HEK293 (cell line): ENCODE measurements at regions not wholly inside any gene's neighbourhood (a gene's known extent, or its start where the extent isn't known, plus 50 kb on each side); places are given as distances from the start of the nearest gene placed in this dataset.

Experiments used
- CTCF ChIA-PET: fragments of 350-600 bp; formaldehyde crosslinking; extraction: SDS; loops from one replicate; lab custom pipeline; 2021; ENCODE audit warnings: antibody characterized with exemption; lab: Yijun Ruan, JAX
- POLR2A ChIA-PET: fragments of 300-600 bp; formaldehyde crosslinking; extraction: SDS; loops from one replicate; lab custom pipeline; 2020; ENCODE audit warnings: antibody characterized with exemption, inconsistent platforms; lab: Yijun Ruan, JAX
- H3K27ac ChIP-seq: fragments of 200-500 bp; sonication (Bioruptor generic); 2 replicates; pipeline ENCODE4 v1.5.1; 2014; ENCODE audit warnings: low read depth, low read length, control low read depth, inconsistent platforms; ENCODE audit errors: extremely low read depth
- H3K36me3 ChIP-seq, 2 experiments: fragments of 200-500 bp in 1 of 2; sonication (Bioruptor generic) in 1 of 2; 1 replicate in 1 of 2; 2 replicates in 1 of 2; pipeline ENCODE4 v1.5.1; 2014 to 2017; ENCODE audit warnings: inconsistent platforms in 2 of 2, low read length in 2 of 2; ENCODE audit not compliant: control insufficient read depth in 2 of 2, insufficient read depth in 1 of 2
- H3K4me1 ChIP-seq: fragments of 200-500 bp; sonication (Bioruptor generic); 2 replicates; pipeline ENCODE4 v1.5.1; 2014; ENCODE audit warnings: mild to moderate bottlenecking, low read length, inconsistent platforms; ENCODE audit not compliant: control insufficient read depth, insufficient read depth
- H3K4me3 ChIP-seq: 2 replicates; pipeline ENCODE4 v1.5.1; 2011; ENCODE audit warnings: low read depth, mild to moderate bottlenecking, control low read depth, low read length, moderate library complexity
- H3K9me3 ChIP-seq: fragments of 200-500 bp; sonication (Bioruptor generic); 2 replicates; pipeline ENCODE4 v1.5.1; 2014; ENCODE audit warnings: low read depth, low read length, inconsistent platforms; ENCODE audit not compliant: control insufficient read depth, insufficient read depth
- BCL11A ChIP-seq: fragments of 450-650 bp; formaldehyde crosslinking; IDR thresholded peaks from 2 replicates; pipeline ENCODE4 v1.5.1; 2016; ENCODE audit warnings: low read depth, missing biosample characterization, missing genetic modification characterization
- RBAK ChIP-seq: fragments of 450-650 bp; formaldehyde crosslinking; IDR thresholded peaks from 2 replicates; pipeline ENCODE4 v1.5.1; 2016; ENCODE audit warnings: missing biosample characterization, missing genetic modification characterization
- ZFHX2 ChIP-seq: fragments of 450-650 bp; formaldehyde crosslinking; conservative IDR thresholded peaks from 2 replicates; pipeline ENCODE4 v1.5.1; 2016; ENCODE audit warnings: missing biosample characterization, missing genetic modification characterization
- ZFP69B ChIP-seq: fragments of 450-650 bp; formaldehyde crosslinking; IDR thresholded peaks from 2 replicates; pipeline ENCODE4 v1.5.1; 2016; ENCODE audit warnings: missing biosample characterization, missing genetic modification characterization
- ZNF174 ChIP-seq: fragments of 450-650 bp; formaldehyde crosslinking; IDR thresholded peaks from 2 replicates; pipeline ENCODE4 v1.5.0; 2017; ENCODE audit warnings: missing biosample characterization, mild to moderate bottlenecking, missing genetic modification characterization
- ZNF184 ChIP-seq: fragments of 450-650 bp; IDR thresholded peaks from 2 replicates; pipeline ENCODE4 v1.5.1; 2018; ENCODE audit warnings: missing biosample characterization, mild to moderate bottlenecking, missing genetic modification characterization
- ZNF274 ChIP-seq, 2 experiments: fragments of 200-500 bp in 1 of 2; fragments of 450-650 bp in 1 of 2; sonication (Bioruptor generic) in 1 of 2; formaldehyde crosslinking in 1 of 2; IDR thresholded peaks; 2 replicates each; pipeline versions ENCODE4 v1.5.1 to v1.6.1; 2014 to 2016; ENCODE audit warnings: borderline replicate concordance in 1 of 2, inconsistent platforms in 1 of 2, low read length in 1 of 2, missing biosample characterization in 1 of 2, missing genetic modification characterization in 1 of 2
- ZNF354C ChIP-seq: fragments of 450-650 bp; formaldehyde crosslinking; IDR thresholded peaks from 2 replicates; pipeline ENCODE4 v1.5.1; 2016; ENCODE audit warnings: missing biosample characterization, missing genetic modification characterization, low read depth, borderline replicate concordance
- ZNF501 ChIP-seq: fragments of 450-650 bp; formaldehyde crosslinking; IDR thresholded peaks from 2 replicates; pipeline ENCODE4 v1.5.1; 2016; ENCODE audit warnings: missing biosample characterization, missing genetic modification characterization
- ZNF629 ChIP-seq: fragments of 450-650 bp; formaldehyde crosslinking; IDR thresholded peaks from 2 replicates; pipeline ENCODE4 v1.5.1; 2017; ENCODE audit warnings: missing biosample characterization, missing genetic modification characterization
- ZNF776 ChIP-seq: fragments of 450-650 bp; formaldehyde crosslinking; IDR thresholded peaks from 2 replicates; pipeline ENCODE4 v1.5.0; 2017; ENCODE audit warnings: missing biosample characterization, missing genetic modification characterization, borderline replicate concordance
- ZNF791 ChIP-seq: fragments of 450-650 bp; formaldehyde crosslinking; IDR thresholded peaks from 2 replicates; pipeline ENCODE4 v1.5.1; 2016; ENCODE audit warnings: missing biosample characterization, missing genetic modification characterization
- ZNF792 ChIP-seq: fragments of 450-650 bp; formaldehyde crosslinking; IDR thresholded peaks from 2 replicates; pipeline ENCODE4 v1.5.1; 2016; ENCODE audit warnings: missing biosample characterization, missing genetic modification characterization
- TF ChIP-seq, protein P1 (sequence below): fragments of 450-650 bp; formaldehyde crosslinking; IDR thresholded peaks from 2 replicates; pipeline ENCODE4 v1.5.1; 2016; ENCODE audit warnings: missing biosample characterization, missing genetic modification characterization
- TF ChIP-seq, protein P2 (sequence below): fragments of 450-650 bp; formaldehyde crosslinking; IDR thresholded peaks from 2 replicates; pipeline ENCODE4 v1.5.1; 2016; ENCODE audit warnings: missing biosample characterization, missing genetic modification characterization
- TF ChIP-seq, protein P3 (sequence below): fragments of 450-650 bp; formaldehyde crosslinking; IDR thresholded peaks from 2 replicates; pipeline ENCODE4; 2016; ENCODE audit warnings: missing biosample characterization, missing genetic modification characterization
- TF ChIP-seq, protein P4 (sequence below): fragments of 450-650 bp; formaldehyde crosslinking; IDR thresholded peaks from 2 replicates; pipeline ENCODE4 v1.5.1; 2016; ENCODE audit warnings: missing biosample characterization, missing genetic modification characterization, low read depth

DNA sequence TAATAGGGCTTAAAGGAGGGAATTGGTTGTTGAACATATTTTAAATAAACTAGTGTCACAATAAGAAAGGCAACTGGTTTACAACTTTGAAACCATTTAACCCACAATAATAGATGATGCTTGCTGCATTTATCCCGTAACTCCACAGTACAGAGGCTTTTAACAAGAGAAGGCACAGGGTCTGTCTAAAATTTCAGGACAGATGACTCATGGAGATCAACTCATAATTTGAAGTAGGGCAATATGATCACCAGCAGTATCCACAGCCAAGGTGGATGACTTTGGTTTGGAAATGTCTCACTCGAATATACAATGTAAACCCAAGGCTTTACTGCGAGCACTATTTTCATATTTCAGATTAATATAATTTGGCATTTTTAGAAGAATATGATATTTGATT lies 340.2 kb downstream of the LRIG3 start:
- Histone ChIP-seq H3K36me3 (no peaks in the 10 kb centered on the region), H3K9me3 (no peaks in the 10 kb centered on the region), H3K4me1 (no peaks in the 10 kb centered on the region), H3K4me3 (no peak overlapping the region), H3K27ac (no peak overlapping the region)
- TF ChIP-seq ZNF792 (tag by site-specific recombination) (no peak), ZNF791 (tag by site-specific recombination) (no peak), RBAK (tag by site-specific recombination) (no peak), ZNF354C (tag by site-specific recombination) (no peak)
- TF ChIP-seq, protein P1, sequence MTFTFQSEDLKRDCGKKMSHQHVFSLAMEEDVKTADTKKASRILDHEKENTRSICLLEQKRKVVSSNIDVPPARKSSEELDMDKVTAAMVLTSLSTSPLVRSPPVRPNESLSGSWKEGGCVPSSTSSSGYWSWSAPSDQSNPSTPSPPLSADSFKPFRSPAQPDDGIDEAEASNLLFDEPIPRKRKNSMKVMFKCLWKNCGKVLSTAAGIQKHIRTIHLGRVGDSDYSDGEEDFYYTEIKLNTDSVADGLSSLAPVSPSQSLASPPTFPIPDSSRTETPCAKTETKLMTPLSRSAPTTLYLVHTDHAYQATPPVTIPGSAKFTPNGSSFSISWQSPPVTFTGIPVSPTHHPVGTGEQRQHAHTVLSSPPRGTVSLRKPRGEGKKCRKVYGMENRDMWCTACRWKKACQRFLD (tag by site-specific recombination) = no peak
- TF ChIP-seq, protein P2, sequence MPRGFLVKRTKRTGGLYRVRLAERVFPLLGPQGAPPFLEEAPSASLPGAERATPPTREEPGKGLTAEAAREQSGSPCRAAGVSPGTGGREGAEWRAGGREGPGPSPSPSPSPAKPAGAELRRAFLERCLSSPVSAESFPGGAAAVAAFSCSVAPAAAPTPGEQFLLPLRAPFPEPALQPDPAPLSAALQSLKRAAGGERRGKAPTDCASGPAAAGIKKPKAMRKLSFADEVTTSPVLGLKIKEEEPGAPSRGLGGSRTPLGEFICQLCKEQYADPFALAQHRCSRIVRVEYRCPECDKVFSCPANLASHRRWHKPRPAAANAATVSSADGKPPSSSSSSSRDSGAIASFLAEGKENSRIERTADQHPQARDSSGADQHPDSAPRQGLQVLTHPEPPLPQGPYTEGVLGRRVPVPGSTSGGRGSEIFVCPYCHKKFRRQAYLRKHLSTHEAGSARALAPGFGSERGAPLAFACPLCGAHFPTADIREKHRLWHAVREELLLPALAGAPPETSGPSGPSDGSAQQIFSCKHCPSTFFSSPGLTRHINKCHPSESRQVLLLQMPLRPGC (tag by site-specific recombination) = no peak
- CTCF ChIA-PET = no interaction called here
- POLR2A ChIA-PET = no interaction called here

DNA sequence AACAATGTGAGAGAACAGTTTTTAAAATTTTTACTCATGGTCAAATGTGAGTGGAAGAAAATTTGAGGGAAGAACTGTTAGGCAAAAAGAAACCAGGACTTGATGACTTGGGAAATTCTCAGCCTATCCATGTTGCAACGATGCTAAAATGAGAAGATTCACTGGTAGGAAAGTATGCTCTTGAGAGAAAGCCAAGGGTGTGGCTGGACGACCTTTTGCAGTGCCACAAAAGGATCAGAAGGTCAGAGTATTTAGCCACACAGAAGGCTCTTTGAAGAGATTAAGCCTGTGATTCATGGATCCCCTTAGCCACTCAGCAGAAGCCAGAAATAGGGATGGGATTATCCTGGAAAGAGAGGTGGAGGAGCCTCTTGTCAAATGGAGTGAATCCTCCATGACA lies 336.8 kb downstream of the LRIG3 start:
- TF ChIP-seq ZNF629 (tag by site-specific recombination) = no peak
- Histone ChIP-seq H3K27ac (no peak overlapping the region), H3K4me1 (no peaks in the 10 kb centered on the region), H3K9me3 (no peaks in the 10 kb centered on the region), H3K4me3 (no peak overlapping the region), H3K36me3 (no peaks in the 10 kb centered on the region)
- CTCF ChIA-PET = no interaction called here
- POLR2A ChIA-PET = no interaction called here

DNA sequence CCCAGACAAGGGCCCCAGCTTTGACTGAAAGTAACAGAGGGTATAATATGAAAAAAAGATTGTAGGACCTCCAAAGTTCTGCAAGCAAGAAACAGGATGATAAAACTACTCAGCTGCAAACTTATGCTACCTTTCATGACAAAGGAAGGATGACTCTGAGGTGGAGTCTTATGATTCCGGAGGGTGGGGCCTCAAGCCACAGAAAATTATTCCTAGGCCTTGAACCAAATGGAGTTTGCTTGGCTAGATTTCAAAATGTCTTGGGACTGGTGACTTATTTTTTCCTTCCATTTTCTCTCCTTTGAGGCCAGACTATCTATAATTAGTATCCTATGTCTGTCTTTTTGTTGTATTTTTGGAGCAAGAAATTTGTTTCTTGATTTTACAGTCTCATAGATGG lies 336.4 kb downstream of the LRIG3 start:
- H3K9me3 ChIP-seq = no peaks in the 10 kb centered on the region
- no peaks in the 10 kb centered on the region for H3K4me1 ChIP-seq
- POLR2A ChIA-PET = no interaction called here
- H3K4me3 ChIP-seq = no peak overlapping the region
- H3K36me3 ChIP-seq = no peaks in the 10 kb centered on the region
- no peak for TF ChIP-seq ZNF776 (tag by site-specific recombination)
- TF ChIP-seq ZNF184 (tag by site-specific recombination) = no peak
- TF ChIP-seq, protein P3, sequence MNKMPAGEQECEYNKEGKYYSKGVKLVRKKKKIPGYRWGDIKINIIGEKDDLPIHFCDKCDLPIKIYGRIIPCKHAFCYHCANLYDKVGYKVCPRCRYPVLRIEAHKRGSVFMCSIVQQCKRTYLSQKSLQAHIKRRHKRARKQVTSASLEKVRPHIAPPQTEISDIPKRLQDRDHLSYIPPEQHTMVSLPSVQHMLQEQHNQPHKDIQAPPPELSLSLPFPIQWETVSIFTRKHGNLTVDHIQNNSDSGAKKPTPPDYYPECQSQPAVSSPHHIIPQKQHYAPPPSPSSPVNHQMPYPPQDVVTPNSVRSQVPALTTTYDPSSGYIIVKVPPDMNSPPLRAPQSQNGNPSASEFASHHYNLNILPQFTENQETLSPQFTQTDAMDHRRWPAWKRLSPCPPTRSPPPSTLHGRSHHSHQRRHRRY = no peak
- no peak for TF ChIP-seq ZNF354C (tag by site-specific recombination)
- TF ChIP-seq, protein P4, sequence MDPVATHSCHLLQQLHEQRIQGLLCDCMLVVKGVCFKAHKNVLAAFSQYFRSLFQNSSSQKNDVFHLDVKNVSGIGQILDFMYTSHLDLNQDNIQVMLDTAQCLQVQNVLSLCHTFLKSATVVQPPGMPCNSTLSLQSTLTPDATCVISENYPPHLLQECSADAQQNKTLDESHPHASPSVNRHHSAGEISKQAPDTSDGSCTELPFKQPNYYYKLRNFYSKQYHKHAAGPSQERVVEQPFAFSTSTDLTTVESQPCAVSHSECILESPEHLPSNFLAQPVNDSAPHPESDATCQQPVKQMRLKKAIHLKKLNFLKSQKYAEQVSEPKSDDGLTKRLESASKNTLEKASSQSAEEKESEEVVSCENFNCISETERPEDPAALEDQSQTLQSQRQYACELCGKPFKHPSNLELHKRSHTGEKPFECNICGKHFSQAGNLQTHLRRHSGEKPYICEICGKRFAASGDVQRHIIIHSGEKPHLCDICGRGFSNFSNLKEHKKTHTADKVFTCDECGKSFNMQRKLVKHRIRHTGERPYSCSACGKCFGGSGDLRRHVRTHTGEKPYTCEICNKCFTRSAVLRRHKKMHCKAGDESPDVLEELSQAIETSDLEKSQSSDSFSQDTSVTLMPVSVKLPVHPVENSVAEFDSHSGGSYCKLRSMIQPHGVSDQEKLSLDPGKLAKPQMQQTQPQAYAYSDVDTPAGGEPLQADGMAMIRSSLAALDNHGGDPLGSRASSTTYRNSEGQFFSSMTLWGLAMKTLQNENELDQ (tag by site-specific recombination) = no peak
- no peak for TF ChIP-seq ZNF501 (tag by site-specific recombination)
- TF ChIP-seq ZFP69B (tag by site-specific recombination) = no peak
- TF ChIP-seq ZFHX2 (tag by site-specific recombination) = no peak
- no peak for TF ChIP-seq ZNF274 (IDR thresholded peaks at IDR 0.05; ENCODE audit: low read length)
- TF ChIP-seq ZNF274 (tag by site-specific recombination; IDR thresholded peaks at IDR 0.05; ENCODE audit: borderline replicate concordance) = no peak
- TF ChIP-seq BCL11A (tag by site-specific recombination) = no peak
- TF ChIP-seq ZNF174 = no peak
- TF ChIP-seq, all 188 proteins: peak for 0
- CTCF ChIA-PET = no interaction called here
- no peak overlapping the region for H3K27ac ChIP-seq
